ENCODE measurements at regions not wholly inside any gene's neighbourhood (a gene's known extent, or its start where the extent isn't known, plus 50 kb on each side); places are given as distances from the start of the nearest gene placed in this dataset.

DNA sequence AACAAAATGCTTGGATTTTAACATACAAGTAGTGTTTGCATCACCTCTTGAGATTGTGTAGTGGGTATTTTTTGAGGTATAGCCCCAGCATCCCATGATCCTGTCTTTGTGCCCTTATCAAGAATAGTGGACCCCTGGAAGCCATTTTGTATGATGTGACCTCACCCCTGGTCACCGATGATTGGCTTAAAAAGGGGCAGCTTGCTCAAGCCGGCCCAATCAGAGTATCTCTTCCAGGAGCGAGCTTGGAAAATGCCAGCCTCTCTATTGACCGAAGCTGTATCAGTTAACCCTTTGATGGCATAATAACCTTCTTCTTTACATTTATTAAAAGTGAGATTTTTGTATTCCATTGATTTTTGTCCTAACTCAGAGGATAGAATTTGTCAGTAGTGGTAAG is 55.5 kb upstream of the FAM20A start:
- DNase-seq (ENCODE audit: low read depth), result no peak
- TF ChIP-seq, protein P1, sequence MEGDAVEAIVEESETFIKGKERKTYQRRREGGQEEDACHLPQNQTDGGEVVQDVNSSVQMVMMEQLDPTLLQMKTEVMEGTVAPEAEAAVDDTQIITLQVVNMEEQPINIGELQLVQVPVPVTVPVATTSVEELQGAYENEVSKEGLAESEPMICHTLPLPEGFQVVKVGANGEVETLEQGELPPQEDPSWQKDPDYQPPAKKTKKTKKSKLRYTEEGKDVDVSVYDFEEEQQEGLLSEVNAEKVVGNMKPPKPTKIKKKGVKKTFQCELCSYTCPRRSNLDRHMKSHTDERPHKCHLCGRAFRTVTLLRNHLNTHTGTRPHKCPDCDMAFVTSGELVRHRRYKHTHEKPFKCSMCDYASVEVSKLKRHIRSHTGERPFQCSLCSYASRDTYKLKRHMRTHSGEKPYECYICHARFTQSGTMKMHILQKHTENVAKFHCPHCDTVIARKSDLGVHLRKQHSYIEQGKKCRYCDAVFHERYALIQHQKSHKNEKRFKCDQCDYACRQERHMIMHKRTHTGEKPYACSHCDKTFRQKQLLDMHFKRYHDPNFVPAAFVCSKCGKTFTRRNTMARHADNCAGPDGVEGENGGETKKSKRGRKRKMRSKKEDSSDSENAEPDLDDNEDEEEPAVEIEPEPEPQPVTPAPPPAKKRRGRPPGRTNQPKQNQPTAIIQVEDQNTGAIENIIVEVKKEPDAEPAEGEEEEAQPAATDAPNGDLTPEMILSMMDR (IDR thresholded peaks at IDR 0.05; ENCODE audit: insufficient read depth, low read length, poor library complexity, severe bottlenecking), result no peak

More for the DNA sequence above, 55.5 kb upstream of the FAM20A start:
- H3K4me3 ChIP-seq (ENCODE audit: low read depth, low read length), result no peak overlapping the region
- no peaks in the 10 kb centered on the region for H3K27me3 ChIP-seq (ENCODE audit: control insufficient read depth, insufficient read depth, low read length)
- no peaks in the 10 kb centered on the region for H3K36me3 ChIP-seq (ENCODE audit: control insufficient read depth, insufficient read depth, low read length)

All from kidney epithelial cell (primary cell).